Activated CD8-positive, alpha-beta memory T cell treated with anti-CD3 and anti-CD28 coated beads, Interleukin-2, amount 10 ng/mL, durations not matched to agents 7 days and 5 days (primary cell): ENCODE measurements at regions not wholly inside any gene's neighbourhood (a gene's known extent, or its start where the extent isn't known, plus 50 kb on each side); places are given as distances from the start of the nearest gene placed in this dataset.
A peak's percentile ranks its signal among the peaks of the same experiment; 100 is the strongest.

Experiments
- ATAC-seq: fragments of 150-1000 bp; cut with Tn5 transposase; one replicate; pipeline ENCODE4 v1.10.0; 2021; ENCODE audit warnings: moderate library complexity
- CTCF ChIA-PET: fragments of 350-600 bp; sonication (Branson Sonifier 250); formaldehyde crosslinking; loops from one replicate; lab custom pipeline; 2021; ENCODE audit warnings: antibody characterized with exemption; lab: Charles Lee
- DNase-seq: peaks from one replicate; pipeline ENCODE4 v3.0.0-alpha.2; 2020
- H3K27ac Mint-ChIP-seq: one replicate; pipeline ENCODE4 v1.8.0; 2021; ENCODE audit warnings: mild to moderate bottlenecking, mixed read lengths
- H3K27me3 Mint-ChIP-seq: one replicate; pipeline ENCODE4 v1.8.0; 2021; ENCODE audit warnings: mixed read lengths
- H3K36me3 Mint-ChIP-seq: one replicate; pipeline ENCODE4 v1.8.0; 2021; ENCODE audit warnings: mild to moderate bottlenecking, mixed read lengths
- H3K4me1 Mint-ChIP-seq: one replicate; pipeline ENCODE4 v1.8.0; 2021; ENCODE audit warnings: mixed read lengths
- H3K4me3 Mint-ChIP-seq: one replicate; pipeline ENCODE4 v1.8.0; 2021; ENCODE audit warnings: mild to moderate bottlenecking, moderate library complexity, mixed read lengths
- H3K9me3 Mint-ChIP-seq: one replicate; pipeline ENCODE4 v1.8.0; 2022; ENCODE audit warnings: low read depth, mixed read lengths

DNA sequence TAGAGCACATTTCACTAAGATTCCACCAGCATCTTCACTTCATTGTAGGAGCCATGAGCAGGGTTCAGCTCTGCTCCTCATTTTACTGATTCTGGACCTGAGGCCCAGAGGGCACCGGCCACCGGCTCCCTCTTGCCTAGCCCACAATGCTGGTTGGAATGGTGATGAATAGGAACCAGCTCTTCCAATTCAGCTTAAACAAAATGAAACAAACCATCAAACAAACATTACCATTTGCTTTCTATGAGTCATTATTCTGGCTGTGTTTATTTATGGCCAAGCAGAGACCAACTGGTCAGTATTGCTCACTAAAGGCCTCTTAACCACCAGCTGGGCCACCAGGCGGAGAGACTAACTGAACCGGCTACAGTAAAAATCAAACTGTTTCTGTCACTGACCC is 176.7 kb downstream of the MTX2 start:
- Mint-ChIP-seq H3K27me3 (peaks cover 20% of the 10 kb centered on the region), H3K4me3 (no peak overlapping the region), H3K36me3 (no peaks in the 10 kb centered on the region), H3K9me3 (no peaks in the 10 kb centered on the region), H3K4me1 (peaks cover 3% of the 10 kb centered on the region), H3K27ac (no peak overlapping the region)
- no peak for DNase-seq
- no peak for ATAC-seq
- CTCF ChIA-PET = interaction anchor here (4.0 kb wide), 1 partner anchor 9 kb away, joined by 26 read pairs; no protein-coding TSS in a partner anchor

DNA sequence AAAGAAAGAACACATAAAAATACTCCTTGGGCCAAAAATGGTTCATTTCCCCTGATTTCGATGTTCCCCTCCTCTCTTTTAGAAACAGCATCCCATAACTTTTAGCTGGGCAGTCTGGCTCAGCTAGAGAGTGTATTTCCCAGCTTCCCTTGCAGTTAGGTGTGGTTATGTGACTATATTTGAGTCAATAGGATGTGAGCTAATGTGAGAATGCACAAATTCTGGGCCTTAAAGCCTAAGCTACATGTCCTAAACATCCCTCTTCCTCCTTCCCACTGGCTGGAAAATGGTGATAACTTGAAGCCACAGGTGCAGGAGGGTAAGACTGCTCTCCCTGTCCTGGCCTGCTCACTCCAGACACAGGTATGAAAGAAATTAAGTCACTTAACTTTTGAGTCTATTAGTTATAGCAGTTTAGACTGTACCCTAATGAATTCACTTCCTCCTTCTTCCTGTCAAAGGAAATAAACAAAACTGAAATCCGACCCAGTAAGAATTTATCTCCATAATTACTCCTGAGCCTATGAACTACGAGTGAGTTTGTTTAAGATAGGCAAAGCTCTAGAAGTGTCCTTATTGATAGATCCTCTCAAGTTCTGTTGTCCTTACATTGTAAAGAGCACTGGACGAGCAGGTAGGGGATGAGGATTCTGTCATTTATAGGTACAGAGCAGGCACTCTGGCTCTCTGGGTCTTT is 177.6 kb downstream of the MTX2 start:
- ATAC-seq (no peak), DNase-seq (no peak)
- Mint-ChIP-seq H3K4me1 (peaks cover 3% of the 10 kb centered on the region), H3K9me3 (no peaks in the 10 kb centered on the region), H3K27me3 (peaks cover 16% of the 10 kb centered on the region), H3K4me3 (no peak overlapping the region), H3K36me3 (no peaks in the 10 kb centered on the region), H3K27ac (no peak overlapping the region)
- CTCF ChIA-PET = interaction anchor here (0.9 to 4.0 kb wide), 4 partner anchors 8 to 306 kb away, joined by 4 to 26 read pairs (median 6); no protein-coding TSS in a partner anchor

DNA sequence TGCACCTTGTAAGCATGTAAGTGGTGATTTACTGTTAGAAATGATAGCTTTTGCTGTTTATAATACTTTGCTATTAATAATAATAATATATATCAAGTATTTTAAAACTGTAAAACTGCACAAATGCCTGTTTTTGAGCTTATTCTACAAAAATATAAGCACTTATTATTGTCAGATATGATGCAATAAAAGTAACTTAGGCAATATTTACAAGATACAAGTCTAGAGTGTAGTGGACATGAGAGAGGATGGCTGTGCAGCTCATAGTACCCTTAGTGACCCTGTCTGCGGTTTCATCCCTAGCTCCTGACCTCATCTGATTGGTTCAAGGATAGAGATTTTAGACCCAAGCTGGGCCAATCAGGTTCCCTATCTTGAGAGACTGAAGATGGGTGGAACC is 178.4 kb downstream of the MTX2 start:
- Mint-ChIP-seq H3K4me3 (no peak overlapping the region), H3K27me3 (peaks cover 14% of the 10 kb centered on the region), H3K4me1 (peaks cover 3% of the 10 kb centered on the region), H3K9me3 (no peaks in the 10 kb centered on the region), H3K36me3 (no peaks in the 10 kb centered on the region), H3K27ac (no peak overlapping the region)
- ATAC-seq (no peak), DNase-seq (no peak)
- CTCF ChIA-PET = interaction anchor here (0.9 to 2.1 kb wide), 3 partner anchors 10 to 307 kb away, joined by 4 to 7 read pairs (median 4); no protein-coding TSS in a partner anchor

DNA sequence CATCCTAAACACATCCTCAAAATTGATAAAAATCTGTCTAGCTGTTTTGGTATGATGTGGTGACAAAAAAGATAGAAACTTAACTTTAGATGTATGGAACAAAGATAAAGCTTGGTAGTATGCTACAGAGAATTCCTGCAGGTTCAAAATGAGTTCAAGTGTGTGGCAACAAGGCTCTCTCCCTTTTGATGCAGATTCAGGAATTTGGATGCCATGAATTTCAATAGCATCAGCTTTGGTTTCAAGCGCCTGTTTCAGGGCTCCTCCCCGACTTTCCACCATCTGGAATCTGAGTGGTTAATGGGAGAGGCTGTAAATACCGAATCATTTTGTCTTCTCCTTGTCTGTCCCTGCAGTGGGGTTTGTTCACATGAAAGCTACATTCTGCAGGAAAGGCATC is 180.6 kb downstream of the MTX2 start:
- peaks cover 5% of the 10 kb centered on the region for H3K4me1 Mint-ChIP-seq
- H3K4me3 Mint-ChIP-seq = no peak overlapping the region
- no peaks in the 10 kb centered on the region for H3K9me3 Mint-ChIP-seq
- DNase-seq (no peak), ATAC-seq (no peak)
- no peak overlapping the region for H3K27ac Mint-ChIP-seq
- CTCF ChIA-PET = no interaction called here
- no peaks in the 10 kb centered on the region for H3K36me3 Mint-ChIP-seq
- H3K27me3 Mint-ChIP-seq = peaks cover 21% of the 10 kb centered on the region

DNA sequence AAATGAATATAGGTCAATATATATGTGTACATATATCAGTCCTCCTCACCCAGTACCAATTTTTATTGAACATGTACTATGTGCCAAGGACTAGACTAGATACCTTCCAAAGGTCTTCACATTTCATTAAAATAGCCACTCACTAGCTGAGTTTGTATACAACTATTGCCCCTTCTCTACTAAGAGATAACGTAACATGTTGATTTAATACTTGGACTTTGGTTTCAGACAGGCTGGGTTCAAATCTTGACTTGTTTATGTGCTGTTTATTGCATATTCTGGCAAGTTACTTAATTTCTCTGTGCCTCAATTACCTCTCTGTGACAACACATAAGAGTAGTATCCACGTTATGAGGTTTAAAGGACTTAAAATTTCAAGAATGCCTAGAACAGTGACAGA is 184.5 kb downstream of the MTX2 start:
- peaks cover 35% of the 10 kb centered on the region for H3K27me3 Mint-ChIP-seq
- no peaks in the 10 kb centered on the region for H3K9me3 Mint-ChIP-seq
- ATAC-seq (no peak), DNase-seq (no peak)
- peaks cover 1% of the 10 kb centered on the region for H3K4me1 Mint-ChIP-seq
- H3K36me3 Mint-ChIP-seq = no peaks in the 10 kb centered on the region
- CTCF ChIA-PET = interaction anchor here (1.1 to 5.1 kb wide), 7 partner anchors 9 to 695 kb away, joined by 3 to 50 read pairs (median 24); no protein-coding TSS in a partner anchor
- no peak overlapping the region for H3K4me3 Mint-ChIP-seq
- no peak overlapping the region for H3K27ac Mint-ChIP-seq

DNA sequence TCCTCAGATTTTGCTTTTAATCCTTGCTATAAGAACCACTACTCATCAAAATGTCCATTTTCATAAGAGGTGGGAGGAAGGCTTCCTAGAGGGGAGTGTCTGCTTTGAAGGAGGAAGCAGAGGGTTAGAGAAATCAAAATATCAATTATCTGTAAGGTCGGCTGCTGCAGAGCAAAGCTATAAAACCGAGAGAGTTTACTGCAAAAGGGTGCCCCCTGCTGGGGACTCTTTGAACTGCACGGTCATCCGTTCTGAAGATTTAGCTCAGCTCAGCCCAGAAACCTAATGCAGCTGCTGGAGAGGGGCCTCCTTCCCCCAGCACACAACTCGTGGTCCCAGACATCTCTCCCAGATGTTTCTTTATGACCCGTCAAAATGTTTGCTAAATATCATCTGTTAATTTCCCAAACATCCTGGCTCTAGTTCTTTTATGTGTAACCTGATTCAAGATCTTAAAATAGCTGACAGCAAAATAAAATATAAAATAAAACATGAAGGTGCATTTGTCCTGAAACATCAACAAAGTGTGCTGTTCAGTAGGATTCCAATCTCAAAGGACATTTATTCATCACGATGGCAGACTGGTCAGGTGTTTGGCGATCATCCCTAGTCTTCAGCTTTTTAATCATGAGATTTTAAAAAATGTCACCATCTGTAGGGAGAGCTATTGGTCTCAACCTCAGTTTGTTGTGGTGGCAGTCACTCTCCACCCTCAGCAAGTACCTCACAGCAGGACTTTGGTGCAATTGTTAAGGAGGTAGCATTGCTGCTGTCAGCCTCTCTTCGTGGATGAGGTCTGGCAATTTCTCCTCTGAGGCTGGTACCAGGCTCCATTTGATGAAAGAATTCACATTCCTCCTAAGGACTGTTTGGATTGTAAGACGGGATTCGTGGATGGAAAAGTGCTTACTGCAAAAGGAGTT is 185.9 kb downstream of the MTX2 start:
- CTCF ChIA-PET = interaction anchor here (0.5 to 5.1 kb wide), 41 partner anchors 8 to 1657 kb away, joined by 3 to 50 read pairs (median 4); partner anchors contain the start of genes MTX2 and RBM45
- peaks cover 40% of the 10 kb centered on the region for H3K27me3 Mint-ChIP-seq
- ATAC-seq (peak; percentile 72), DNase-seq (peak; percentile 83)
- H3K27ac Mint-ChIP-seq = no peak overlapping the region
- H3K9me3 Mint-ChIP-seq = no peaks in the 10 kb centered on the region
- no peak overlapping the region for H3K4me3 Mint-ChIP-seq
- no peaks in the 10 kb centered on the region for H3K36me3 Mint-ChIP-seq
- peaks cover 1% of the 10 kb centered on the region for H3K4me1 Mint-ChIP-seq

DNA sequence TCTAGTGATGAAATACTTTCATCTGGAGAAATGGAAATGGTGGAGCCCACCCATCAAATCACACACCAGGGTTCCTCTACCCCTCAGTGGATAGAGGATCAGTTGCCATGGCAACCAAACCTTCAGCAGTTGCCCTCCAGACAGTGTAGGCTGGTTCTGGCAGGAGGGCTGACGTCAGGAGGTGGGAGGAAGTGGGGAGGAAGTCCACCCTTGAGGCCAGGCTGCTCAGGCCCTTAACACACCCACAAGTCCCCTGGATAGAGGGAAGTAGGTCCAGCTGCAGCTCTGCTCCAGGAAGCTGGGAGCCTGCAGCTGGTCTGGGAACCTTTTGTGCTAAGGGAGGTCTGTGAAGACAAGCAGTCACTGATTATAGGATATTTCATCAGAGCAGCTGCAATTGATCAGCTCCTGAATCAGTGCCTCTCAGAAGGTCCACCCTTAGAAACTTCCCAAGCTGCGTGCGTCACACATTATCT is 186.6 kb downstream of the MTX2 start:
- Mint-ChIP-seq H3K9me3 (no peaks in the 10 kb centered on the region), H3K4me3 (no peak overlapping the region), H3K36me3 (no peaks in the 10 kb centered on the region), H3K4me1 (peaks cover 1% of the 10 kb centered on the region), H3K27ac (no peak overlapping the region), H3K27me3 (peaks cover 42% of the 10 kb centered on the region)
- DNase-seq (no peak), ATAC-seq (no peak)
- CTCF ChIA-PET = interaction anchor here (1.1 to 5.1 kb wide), 18 partner anchors 11 to 693 kb away, joined by 3 to 50 read pairs (median 7); no protein-coding TSS in a partner anchor

DNA sequence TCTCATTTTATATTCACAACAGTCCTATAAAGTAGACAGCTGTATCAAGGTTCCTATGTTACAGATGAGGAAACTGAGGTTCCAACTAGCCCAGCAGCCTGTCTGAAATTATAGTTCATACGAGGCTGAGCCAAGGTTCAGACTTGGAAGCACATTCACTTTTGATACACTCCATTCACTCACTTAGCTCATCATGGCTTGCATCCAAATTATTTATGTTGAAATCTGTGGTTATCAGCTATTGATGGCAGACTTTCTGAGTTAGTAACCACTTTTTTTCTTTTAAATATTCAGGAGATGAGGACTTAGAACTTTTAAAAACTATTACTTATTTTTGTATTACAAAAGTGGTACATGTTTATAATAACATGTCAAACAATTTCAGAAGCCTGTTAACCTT is 188.2 kb downstream of the MTX2 start:
- H3K27me3 Mint-ChIP-seq = peaks cover 56% of the 10 kb centered on the region
- no peak for DNase-seq
- no peak overlapping the region for H3K4me3 Mint-ChIP-seq
- ATAC-seq = no peak
- CTCF ChIA-PET = interaction anchor here (1.5 to 5.1 kb wide), 2 partner anchors 97 to 318 kb away, joined by 5 to 50 read pairs; no protein-coding TSS in a partner anchor
- no peaks in the 10 kb centered on the region for H3K9me3 Mint-ChIP-seq
- no peak overlapping the region for H3K27ac Mint-ChIP-seq
- H3K36me3 Mint-ChIP-seq = no peaks in the 10 kb centered on the region
- H3K4me1 Mint-ChIP-seq = peaks cover 3% of the 10 kb centered on the region

DNA sequence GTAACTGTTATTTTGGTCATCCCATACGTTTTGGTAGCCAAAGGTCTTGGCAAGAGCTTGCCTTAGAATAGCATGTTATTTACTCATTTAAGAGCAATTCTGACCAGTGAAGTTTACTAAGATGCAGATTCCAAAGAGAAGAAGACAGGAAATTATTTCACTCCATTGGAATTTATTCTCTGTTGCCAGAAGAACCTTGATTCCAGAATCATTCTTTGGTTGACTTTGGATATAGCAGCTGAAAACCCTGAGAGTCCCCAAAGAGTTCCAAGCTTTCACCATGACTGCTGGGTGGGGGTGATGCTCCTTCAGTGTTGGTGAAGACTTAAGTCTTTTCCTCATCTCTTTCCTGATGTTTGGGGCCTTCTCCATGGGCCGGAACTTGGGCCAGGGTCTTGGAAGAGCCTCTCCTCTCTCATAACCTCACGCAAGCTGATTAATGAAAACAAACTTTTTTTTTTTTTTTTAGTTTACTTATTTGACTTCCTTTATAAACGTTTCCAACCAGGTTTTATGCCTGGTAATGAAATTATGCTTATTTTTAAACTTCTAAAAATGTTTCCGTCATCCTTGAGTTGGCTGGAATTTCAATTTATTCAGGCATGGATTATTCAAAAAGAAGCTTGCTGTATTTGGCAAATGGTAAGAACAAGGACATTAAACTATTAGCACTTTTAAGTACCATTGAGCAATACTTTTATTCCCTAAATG is 192.0 kb downstream of the MTX2 start:
- no peak for ATAC-seq
- H3K36me3 Mint-ChIP-seq = no peaks in the 10 kb centered on the region
- CTCF ChIA-PET = no interaction called here
- no peaks in the 10 kb centered on the region for H3K9me3 Mint-ChIP-seq
- H3K4me3 Mint-ChIP-seq = no peak overlapping the region
- H3K27me3 Mint-ChIP-seq = peaks cover 70% of the 10 kb centered on the region
- peaks cover 1% of the 10 kb centered on the region for H3K4me1 Mint-ChIP-seq
- no peak overlapping the region for H3K27ac Mint-ChIP-seq
- no peak for DNase-seq

DNA sequence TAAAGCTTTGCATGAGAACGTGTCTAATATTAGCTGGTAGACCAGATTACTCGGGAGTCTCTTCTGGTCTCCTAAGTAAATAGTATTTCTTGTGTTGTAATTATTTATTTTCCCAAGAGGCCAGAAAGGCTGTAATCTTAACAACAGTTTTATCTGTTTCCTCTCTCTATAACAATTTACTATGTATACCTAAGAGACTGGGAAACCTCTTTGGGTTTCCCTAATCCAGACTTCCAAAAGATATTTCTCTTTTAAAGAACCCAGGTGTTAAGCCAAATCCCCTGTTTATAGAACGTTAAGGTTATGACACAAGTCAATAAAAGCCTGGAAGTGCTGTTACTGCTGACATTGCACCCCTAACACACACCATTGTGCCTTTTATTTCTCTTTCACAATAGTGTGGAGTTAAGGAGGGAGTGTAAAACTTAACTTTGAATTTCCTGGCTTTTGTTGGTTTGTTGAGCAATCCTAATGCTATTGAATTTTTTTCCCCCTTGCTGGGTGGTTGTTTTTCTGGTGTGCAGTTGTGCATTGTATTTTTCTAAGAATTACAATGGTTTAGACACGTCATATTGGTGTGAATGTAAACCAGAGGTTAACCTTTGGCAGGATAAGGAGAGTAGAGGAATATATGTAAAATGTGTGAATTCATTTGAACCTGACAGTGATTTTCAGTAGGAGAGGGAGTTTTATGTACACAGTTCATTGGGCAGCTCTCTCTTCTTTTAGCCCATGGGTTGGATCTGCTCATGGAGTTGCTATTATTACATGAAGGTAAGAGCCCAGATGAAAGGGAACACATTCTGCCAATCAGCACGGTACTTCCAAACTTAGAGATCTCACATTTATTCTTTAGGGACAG is 192.8 kb downstream of the MTX2 start:
- DNase-seq (no peak), ATAC-seq (no peak)
- Mint-ChIP-seq H3K27ac (no peak overlapping the region), H3K27me3 (peaks cover 75% of the 10 kb centered on the region), H3K4me1 (peaks cover 1% of the 10 kb centered on the region), H3K9me3 (no peaks in the 10 kb centered on the region), H3K36me3 (no peaks in the 10 kb centered on the region), H3K4me3 (no peak overlapping the region)
- CTCF ChIA-PET = no interaction called here

DNA sequence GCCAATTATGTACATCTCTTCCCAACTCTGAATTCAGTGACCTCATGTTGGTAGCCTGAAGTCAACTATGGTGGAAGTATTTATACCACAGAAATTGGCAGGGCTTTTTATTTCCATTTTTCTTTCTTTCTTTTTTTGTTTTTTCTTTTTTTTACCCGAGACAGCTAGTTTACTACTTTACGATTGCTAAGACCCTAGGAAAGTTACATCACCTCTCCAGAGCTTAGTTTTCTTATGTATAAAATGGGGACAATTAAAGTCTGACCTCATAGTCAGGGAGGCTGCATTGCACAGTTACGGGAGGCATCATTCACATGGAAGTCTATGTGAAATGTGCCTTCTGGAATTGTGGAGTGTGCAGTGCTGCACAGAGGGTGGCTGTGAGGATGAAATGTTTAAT is 194.3 kb downstream of the MTX2 start:
- no peaks in the 10 kb centered on the region for H3K9me3 Mint-ChIP-seq
- H3K27ac Mint-ChIP-seq = no peak overlapping the region
- peaks cover 1% of the 10 kb centered on the region for H3K4me1 Mint-ChIP-seq
- no peak for DNase-seq
- no peak overlapping the region for H3K4me3 Mint-ChIP-seq
- H3K36me3 Mint-ChIP-seq = no peaks in the 10 kb centered on the region
- peaks cover 71% of the 10 kb centered on the region for H3K27me3 Mint-ChIP-seq
- CTCF ChIA-PET = interaction anchor here (1.5 kb wide), 1 partner anchor 9 kb away, joined by 6 read pairs; no protein-coding TSS in a partner anchor
- no peak for ATAC-seq

DNA sequence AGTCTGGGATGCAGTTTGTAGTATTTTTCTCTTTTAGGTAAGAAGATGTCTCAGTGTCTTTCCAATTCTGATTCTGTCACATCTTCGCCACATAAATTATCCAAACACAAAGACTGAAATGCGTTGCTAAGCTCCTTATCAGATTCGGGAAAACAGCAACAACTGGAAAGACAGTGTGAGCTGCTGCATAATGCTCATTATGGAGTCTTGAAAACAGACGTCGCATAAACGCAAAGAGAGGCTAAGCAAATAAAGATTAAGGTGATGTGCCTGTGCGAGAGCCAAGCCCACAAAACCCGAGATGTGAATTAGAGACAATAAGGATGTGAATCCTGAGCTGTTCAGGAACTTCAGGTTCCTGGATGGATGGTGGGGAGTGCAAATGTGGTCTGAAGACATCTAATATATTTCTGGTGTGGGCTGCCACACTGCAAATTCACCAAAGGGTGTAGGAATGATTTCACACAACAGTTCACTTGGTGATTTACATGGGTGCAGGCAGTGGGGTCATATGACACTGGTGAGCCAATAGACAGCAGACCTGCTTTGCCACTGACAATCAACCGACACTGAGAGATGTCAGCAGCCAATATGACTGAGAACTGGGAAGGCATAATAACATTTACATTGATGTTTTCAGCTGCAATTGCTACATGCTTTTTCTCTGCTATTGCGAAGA is 195.8 kb downstream of the MTX2 start:
- Mint-ChIP-seq H3K27ac (no peak overlapping the region), H3K27me3 (peaks cover 61% of the 10 kb centered on the region), H3K4me3 (no peak overlapping the region), H3K9me3 (no peaks in the 10 kb centered on the region), H3K4me1 (peaks cover 1% of the 10 kb centered on the region), H3K36me3 (no peaks in the 10 kb centered on the region)
- CTCF ChIA-PET = no interaction called here
- no peak for ATAC-seq
- no peak for DNase-seq
